Esophagus muscularis mucosa (tissue), 4 donors: ENCODE measurements at regions not wholly inside any gene's neighbourhood (a gene's known extent, or its start where the extent isn't known, plus 50 kb on each side); places are given as distances from the start of the nearest gene placed in this dataset.

ENCODE experiments used
- DNase-seq: peaks from one replicate; pipeline ENCODE4 v3.0.0-alpha.2; 2017; ENCODE audit errors: extremely low spot score
- H3K27ac ChIP-seq, 4 donors: fragments of 200-600 bp; sonication (generic); replicated peaks in 1 of 4; 1 replicate in 3 of 4; 2 replicates in 1 of 4; pipeline ENCODE4 v1.5.1; 2016 to 2019; ENCODE audit warnings: mild to moderate bottlenecking in 1 of 4
- H3K27me3 ChIP-seq, 4 donors: fragments of 200-600 bp; sonication (generic); one replicate each; pipeline versions ENCODE4 v1.5.1 to v1.6.0; 2016 to 2019
- H3K36me3 ChIP-seq, 4 donors: fragments of 200-600 bp; sonication (generic); one replicate each; pipeline ENCODE4 v1.5.1; 2016 to 2019
- H3K4me1 ChIP-seq, 4 donors: fragments of 200-600 bp; sonication (generic); one replicate each; pipeline ENCODE4 v1.5.1; 2016 to 2019
- H3K4me3 ChIP-seq, 4 donors: fragments of 200-600 bp; sonication (generic); 1 replicate in 2 of 4; 2 replicates in 2 of 4; pipeline ENCODE4 v1.5.1; 2016 to 2019; ENCODE audit warnings: mild to moderate bottlenecking in 4 of 4, moderate library complexity in 1 of 4
- H3K9me3 ChIP-seq, 4 donors: fragments of 200-600 bp; sonication (generic); 1 replicate in 3 of 4; 2 replicates in 1 of 4; pipeline ENCODE4 v1.5.1; 2016 to 2019
- CTCF ChIP-seq, 3 experiments: fragments of 200-600 bp in 2 of 3; fragments of 450-650 bp in 1 of 3; sonication (generic) in 2 of 3; IDR thresholded peaks; one replicate each; pipeline ENCODE4 v1.5.1; 2017 to 2019; ENCODE audit warnings: antibody characterized with exemption in 3 of 3, mild to moderate bottlenecking in 2 of 3, moderate library complexity in 1 of 3
- EP300 ChIP-seq: sonication (generic); formaldehyde crosslinking; IDR thresholded peaks from one replicate; pipeline ENCODE4 v1.6.1; 2017; ENCODE audit warnings: antibody characterized with exemption
- POLR2A ChIP-seq: fragments of 450-650 bp; IDR thresholded peaks from one replicate; pipeline ENCODE4 v1.6.1; 2017; ENCODE audit warnings: antibody characterized with exemption, moderate library complexity, mild to moderate bottlenecking, low read depth
- POLR2AphosphoS5 ChIP-seq, 2 donors: sonication (generic); formaldehyde crosslinking; IDR thresholded peaks; one replicate each; pipeline ENCODE4 v1.6.1; 2017; ENCODE audit warnings: antibody characterized with exemption in 2 of 2
- WGBS: methylation state at CpG from one replicate; pipeline ENCODE4 v1.1.5; 2018; 5-methylcytosine and 5-hydroxymethylcytosine counted together
- intact Hi-C: fragments of 100-400 bp; cut with DNase I; formaldehyde crosslinking; loops from one replicate; pipeline ENCODE4 v1.15.1; 2023

GRCh38 chr1:243926803-243927245, 76.8 kb upstream of the AKT3 start:
- H3K4me1 ChIP-seq = peaks cover 0 to 5% (median 0%) of the 10 kb centered on the region in 4 donors
- no peak overlapping the region for H3K27ac ChIP-seq
- H3K4me3 ChIP-seq = no peak overlapping the region
- H3K9me3 ChIP-seq = no peaks in the 10 kb centered on the region
- H3K36me3 ChIP-seq = no peaks in the 10 kb centered on the region
- no peak for DNase-seq
- peaks cover 0 to 10% (median 6%) of the 10 kb centered on the region in 4 donors for H3K27me3 ChIP-seq
- WGBS = 52% methylated on average over 6 of the region's 6 CpGs
- intact Hi-C loops = no loop called here
- no peak for TF ChIP-seq EP300

GRCh38 chr1:243926299-243926698, 76.3 kb upstream of the AKT3 start:
- intact Hi-C loops = no loop called here
- no peak for DNase-seq
- Histone ChIP-seq H3K27me3 (peaks cover 0 to 6% (median 2%) of the 10 kb centered on the region in 4 donors), H3K27ac (no peak overlapping the region), H3K4me3 (no peak overlapping the region), H3K9me3 (no peaks in the 10 kb centered on the region), H3K36me3 (no peaks in the 10 kb centered on the region), H3K4me1 (peaks cover 0 to 1% (median 0%) of the 10 kb centered on the region in 4 donors)
- TF ChIP-seq CTCF (IDR thresholded peaks at IDR 0.05) = no peak
- no peak for TF ChIP-seq POLR2AphosphoS5 (IDR thresholded peaks at IDR 0.05)
- no peak for TF ChIP-seq POLR2A
- no peak for TF ChIP-seq EP300
- WGBS = 84% methylated on average over 8 of the region's 8 CpGs

- 68% methylated on average over 11 of the region's 11 CpGs for WGBS
- Histone ChIP-seq H3K9me3 (no peaks in the 10 kb centered on the region), H3K4me3 (no peak overlapping the region), H3K27me3 (no peaks in the 10 kb centered on the region), H3K4me1 (no peaks in the 10 kb centered on the region), H3K27ac (no peak overlapping the region), H3K36me3 (no peaks in the 10 kb centered on the region)
- intact Hi-C loops = no loop called here
- no peak for DNase-seq
- TF ChIP-seq CTCF (IDR thresholded peaks at IDR 0.05) (no peak), POLR2A (no peak), EP300 (no peak), POLR2AphosphoS5 (IDR thresholded peaks at IDR 0.05) (no peak)
These were observed 74.7 kb upstream of the AKT3 start for GRCh38 chr1:243924588-243925349.

GRCh38 chr1:243924188-243924587, 74.1 kb upstream of the AKT3 start:
- no peaks in the 10 kb centered on the region for H3K4me1 ChIP-seq
- intact Hi-C loops = no loop called here
- no peaks in the 10 kb centered on the region for H3K9me3 ChIP-seq
- H3K27me3 ChIP-seq = no peaks in the 10 kb centered on the region
- DNase-seq = no peak
- H3K27ac ChIP-seq = no peak overlapping the region
- WGBS = 77% methylated on average over 3 of the region's 3 CpGs
- TF ChIP-seq POLR2AphosphoS5 (IDR thresholded peaks at IDR 0.05) (no peak), CTCF (IDR thresholded peaks at IDR 0.05) (no peak), EP300 (no peak), POLR2A (no peak)
- H3K36me3 ChIP-seq = no peaks in the 10 kb centered on the region
- no peak overlapping the region for H3K4me3 ChIP-seq

GRCh38 chr1:243923292-243924171, 73.5 kb upstream of the AKT3 start:
- TF ChIP-seq POLR2A (no peak), CTCF (IDR thresholded peaks at IDR 0.05) (no peak), POLR2AphosphoS5 (IDR thresholded peaks at IDR 0.05) (no peak), EP300 (no peak)
- Histone ChIP-seq H3K27me3 (no peaks in the 10 kb centered on the region), H3K36me3 (no peaks in the 10 kb centered on the region), H3K27ac (no peak overlapping the region), H3K4me1 (no peaks in the 10 kb centered on the region), H3K4me3 (no peak overlapping the region), H3K9me3 (no peaks in the 10 kb centered on the region)
- 90% methylated on average over 13 of the region's 13 CpGs for WGBS
- DNase-seq = no peak
- intact Hi-C loops = no loop called here
